GM12872 (cell line): ENCODE measurements at regions not wholly inside any gene's neighbourhood (a gene's known extent, or its start where the extent isn't known, plus 50 kb on each side); places are given as distances from the start of the nearest gene placed in this dataset.

Experiments used
- CTCF ChIP-seq: IDR thresholded peaks from 3 replicates; pipeline ENCODE4 v1.5.1; 2011; ENCODE audit warnings: low read depth, mild to moderate bottlenecking, low read length, moderate library complexity; ENCODE audit not compliant: insufficient read depth

DNA sequence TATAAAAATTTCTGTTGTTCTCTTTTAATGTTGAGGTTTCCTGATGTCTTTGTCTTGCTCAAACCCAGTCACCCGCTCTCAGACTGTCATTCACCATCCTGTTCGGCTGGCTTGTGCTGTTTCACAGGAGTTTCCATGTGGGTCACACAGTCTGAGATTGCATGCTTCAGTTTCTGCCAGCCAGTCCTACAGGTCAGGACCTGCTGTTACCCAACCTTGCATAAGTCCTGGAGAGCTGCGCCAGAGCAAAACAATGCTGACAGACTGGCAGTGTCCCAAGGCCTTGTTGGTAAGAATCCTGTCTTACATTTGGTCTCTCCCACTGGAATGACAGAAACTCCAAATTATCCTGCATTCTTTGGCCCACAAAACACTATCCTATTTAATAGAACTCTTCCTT lies 340.0 kb upstream of the SLITRK5 start:
- TF ChIP-seq CTCF, result no peak

- no peak for TF ChIP-seq CTCF
Observed at GRCh38 chr13:87333599-87333998, 337.6 kb upstream of the SLITRK5 start.

DNA sequence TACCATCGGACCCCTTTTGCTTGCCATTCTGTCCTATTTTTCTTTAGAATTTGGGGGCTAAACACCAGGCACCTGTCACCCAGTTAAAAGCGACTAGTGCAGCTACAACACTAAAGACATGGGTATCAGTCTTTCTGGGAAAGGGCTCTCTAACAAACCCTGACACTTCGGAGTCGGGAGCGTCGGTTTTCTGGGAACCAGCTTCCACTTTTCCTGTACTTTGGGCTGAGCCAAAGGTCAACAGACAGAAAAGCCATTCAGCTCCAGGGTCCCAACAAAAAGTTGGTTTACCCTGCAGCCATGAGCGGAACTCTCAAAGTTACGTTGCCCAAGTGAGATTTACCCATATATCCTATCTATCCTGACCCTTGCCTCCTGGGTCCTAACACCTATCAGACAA lies 337.0 kb upstream of the SLITRK5 start:
- no peak for TF ChIP-seq CTCF

- TF ChIP-seq CTCF, result no peak
Observed at GRCh38 chr13:87344176-87344575, 327.0 kb upstream of the SLITRK5 start.

- no peak for TF ChIP-seq CTCF
Observed at GRCh38 chr13:87355451-87355850, 315.7 kb upstream of the SLITRK5 start.

DNA sequence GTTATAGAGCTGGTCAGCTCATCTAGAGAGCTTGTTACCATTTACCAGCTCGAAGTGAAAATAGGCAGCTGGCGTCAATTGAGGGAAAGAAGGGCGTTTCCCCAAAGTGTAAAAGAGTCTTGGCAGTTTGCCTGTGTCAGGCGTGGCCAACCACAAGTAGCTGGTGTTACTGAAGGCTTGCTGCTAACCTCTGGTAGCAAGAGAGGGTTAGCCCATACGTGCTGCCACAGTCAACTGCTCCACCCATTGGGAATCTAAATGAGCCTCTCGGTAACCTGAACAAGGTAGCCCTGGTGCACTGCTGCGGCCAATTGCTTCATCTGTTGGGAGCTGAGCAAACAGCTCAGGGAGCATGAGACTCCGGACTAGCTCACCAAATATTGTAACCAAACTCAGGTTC lies 314.9 kb upstream of the SLITRK5 start:
- no peak for TF ChIP-seq CTCF

- no peak for TF ChIP-seq CTCF
Observed at GRCh38 chr13:87358319-87358718, 312.9 kb upstream of the SLITRK5 start.

DNA sequence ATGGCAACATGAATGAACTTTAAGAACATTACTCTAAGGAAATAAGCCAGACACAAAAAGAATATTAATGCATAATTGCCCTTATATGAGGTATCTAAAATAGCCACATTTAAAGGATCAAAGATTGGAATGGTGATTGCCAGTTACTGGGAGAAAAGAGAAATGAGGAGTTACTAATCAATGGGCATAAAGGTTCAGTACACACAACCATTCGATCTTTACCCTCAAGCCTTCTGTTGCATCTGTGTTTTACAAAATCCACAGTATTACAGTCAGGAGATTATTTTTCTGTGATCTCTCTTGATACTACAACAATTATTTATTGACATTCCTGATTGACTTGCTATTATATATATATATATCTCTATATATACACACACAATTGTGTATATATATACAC lies 310.0 kb upstream of the SLITRK5 start:
- no peak for TF ChIP-seq CTCF
